Suprapubic skin (tissue), 4 donors: ENCODE measurements at regions not wholly inside any gene's neighbourhood (a gene's known extent, or its start where the extent isn't known, plus 50 kb on each side); places are given as distances from the start of the nearest gene placed in this dataset.

ENCODE experiments used
- CTCF ChIP-seq, 2 donors: fragments of 200-600 bp in 1 of 2; fragments of 450-650 bp in 1 of 2; sonication (generic) in 1 of 2; IDR thresholded peaks; one replicate each; pipeline ENCODE4 v1.5.1; 2016 to 2019; ENCODE audit warnings: antibody characterized with exemption in 2 of 2, mild to moderate bottlenecking in 1 of 2, moderate library complexity in 1 of 2
- EP300 ChIP-seq: sonication (generic); formaldehyde crosslinking; IDR thresholded peaks from one replicate; pipeline ENCODE4 v1.6.1; 2017; ENCODE audit warnings: antibody characterized with exemption
- POLR2AphosphoS5 ChIP-seq, 3 donors: sonication (generic); formaldehyde crosslinking; IDR thresholded peaks; one replicate each; pipeline ENCODE4 v1.6.1; 2017; ENCODE audit warnings: antibody characterized with exemption in 3 of 3

- TF ChIP-seq POLR2AphosphoS5 (IDR thresholded peaks at IDR 0.05) (no peak), EP300 (no peak), CTCF (IDR thresholded peaks at IDR 0.05) (no peak)
Observed at GRCh38 chr10:20446561-20447193, 450.4 kb downstream of the NEBL start.
